ENCODE measurements at regions not wholly inside any gene's neighbourhood (a gene's known extent, or its start where the extent isn't known, plus 50 kb on each side); places are given as distances from the start of the nearest gene placed in this dataset.

GRCh38 chr1:38743184-38743583 lies 116.4 kb downstream of the RRAGC start:
- no peaks in the 10 kb centered on the region for H3K4me1 ChIP-seq
- no peak for TF ChIP-seq EP300 (IDR thresholded peaks at IDR 0.05)
- no peak for TF ChIP-seq CTCF (IDR thresholded peaks at IDR 0.05)
- TF ChIP-seq POLR2A (IDR thresholded peaks at IDR 0.05), result no peak
- no peaks in the 10 kb centered on the region for H3K9me3 ChIP-seq
- WGBS, 2 donors, result 88 to 92% methylated on average over 1 of the region's 1 CpG
- H3K27me3 ChIP-seq, result no peaks in the 10 kb centered on the region
- H3K4me3 ChIP-seq, result no peak overlapping the region
- no peak for DNase-seq (ENCODE audit: low spot score in 2 of 2)
- no peak overlapping the region for H3K27ac ChIP-seq
- no peaks in the 10 kb centered on the region for H3K36me3 ChIP-seq

GRCh38 chr1:38741341-38741740 lies 118.2 kb downstream of the RRAGC start:
- Histone ChIP-seq H3K4me3 (no peak overlapping the region), H3K27ac (no peak overlapping the region), H3K36me3 (no peaks in the 10 kb centered on the region), H3K27me3 (no peaks in the 10 kb centered on the region), H3K4me1 (no peaks in the 10 kb centered on the region), H3K9me3 (no peaks in the 10 kb centered on the region)
- TF ChIP-seq CTCF (IDR thresholded peaks at IDR 0.05) (no peak), POLR2A (IDR thresholded peaks at IDR 0.05) (no peak), EP300 (IDR thresholded peaks at IDR 0.05) (no peak)
- DNase-seq (ENCODE audit: low spot score in 2 of 2), result no peak
- WGBS, 2 donors, result 72 to 80% methylated on average over 9 of the region's 9 CpGs

- TF ChIP-seq CTCF (IDR thresholded peaks at IDR 0.05) (no peak), POLR2A (IDR thresholded peaks at IDR 0.05) (no peak), EP300 (IDR thresholded peaks at IDR 0.05) (no peak)
- WGBS, 2 donors, result 54 to 60% methylated on average over 6 of the region's 6 CpGs
- no peak overlapping the region for H3K4me3 ChIP-seq
- H3K4me1 ChIP-seq, result no peaks in the 10 kb centered on the region
- H3K36me3 ChIP-seq, result no peaks in the 10 kb centered on the region
- H3K9me3 ChIP-seq, result no peaks in the 10 kb centered on the region
- no peaks in the 10 kb centered on the region for H3K27me3 ChIP-seq
- H3K27ac ChIP-seq, result no peak overlapping the region
- DNase-seq (ENCODE audit: low spot score in 2 of 2), result no peak
Measured at GRCh38 chr1:38740487-38740886, 119.1 kb downstream of the RRAGC start.

GRCh38 chr1:38738207-38738606 lies 121.4 kb downstream of the RRAGC start:
- H3K9me3 ChIP-seq, result no peaks in the 10 kb centered on the region
- H3K27me3 ChIP-seq, result no peaks in the 10 kb centered on the region
- no peaks in the 10 kb centered on the region for H3K4me1 ChIP-seq
- H3K4me3 ChIP-seq, result no peak overlapping the region
- H3K36me3 ChIP-seq, result no peaks in the 10 kb centered on the region
- no peak for DNase-seq (ENCODE audit: low spot score in 2 of 2)
- TF ChIP-seq CTCF (IDR thresholded peaks at IDR 0.05) (no peak), POLR2A (IDR thresholded peaks at IDR 0.05) (no peak), EP300 (IDR thresholded peaks at IDR 0.05) (no peak)
- 77 to 78% methylated on average over 6 of the region's 6 CpGs for WGBS, 2 donors
- H3K27ac ChIP-seq, result no peak overlapping the region

GRCh38 chr1:38736399-38736798 lies 123.2 kb downstream of the RRAGC start:
- WGBS, 2 donors, result 94 to 97% methylated on average over 1 of the region's 1 CpG
- H3K27ac ChIP-seq, result no peak overlapping the region
- DNase-seq (ENCODE audit: low spot score in 2 of 2), result no peak
- peaks cover 0 to 6% of the 10 kb centered on the region in 2 donors for H3K27me3 ChIP-seq
- H3K4me3 ChIP-seq, result no peak overlapping the region
- no peaks in the 10 kb centered on the region for H3K4me1 ChIP-seq
- H3K9me3 ChIP-seq, result no peaks in the 10 kb centered on the region
- no peaks in the 10 kb centered on the region for H3K36me3 ChIP-seq
- no peak for TF ChIP-seq EP300 (IDR thresholded peaks at IDR 0.05)
- no peak for TF ChIP-seq CTCF (IDR thresholded peaks at IDR 0.05)
- TF ChIP-seq POLR2A (IDR thresholded peaks at IDR 0.05), result no peak
